Endothelial cell of umbilical vein (primary cell): ENCODE measurements at regions not wholly inside any gene's neighbourhood (a gene's known extent, or its start where the extent isn't known, plus 50 kb on each side); places are given as distances from the start of the nearest gene placed in this dataset.

Experiments
- BruUV-seq: library from RNA; stranded (reverse); fragments of 400-500 nt; replicated peaks from 2 replicates; lab custom pipeline; 2021; lab: Mats Ljungman, UMichigan
- CTCF ChIA-PET: fragments of 300-600, 350-600 bp; sonication (Branson Sonifier 250); formaldehyde crosslinking; loops from one replicate; lab custom pipeline; 2021; ENCODE audit warnings: antibody characterized with exemption, inconsistent platforms; lab: Charles Lee
- POLR2A ChIA-PET: fragments of 300-600, 350-600 bp; sonication (Branson Sonifier 250); formaldehyde crosslinking; loops from one replicate; lab custom pipeline; 2021; ENCODE audit warnings: antibody characterized with exemption, inconsistent platforms; lab: Charles Lee
- DNase-seq: peaks from one replicate; pipeline ENCODE4 v3.0.0-alpha.2; 2011; ENCODE audit warnings: low read depth, low spot score
- FAIRE-seq: peaks from 2 replicates; lab custom pipeline; 2011; peaks lifted over from hg19 to GRCh38; lab: Jason Lieb, UNC
- H2AFZ ChIP-seq: 2 replicates; pipeline ENCODE4 v1.6.0; 2012; ENCODE audit warnings: low read depth, low read length, control low read depth, inconsistent platforms
- H3K27ac ChIP-seq: 2 replicates; pipeline ENCODE4 v1.5.1; 2011; ENCODE audit warnings: low read depth, mild to moderate bottlenecking, control low read depth, low read length, moderate library complexity; ENCODE audit not compliant: insufficient read depth
- H3K27me3 ChIP-seq, 2 experiments: 2 replicates each; pipeline versions ENCODE4 v1.6.0 to v1.6.1; 2011; ENCODE audit warnings: low read length in 2 of 2, mixed read lengths in 1 of 2; ENCODE audit not compliant: control insufficient read depth in 2 of 2, insufficient read depth in 2 of 2
- H3K36me3 ChIP-seq, 2 experiments: 2 replicates in 1 of 2; 3 replicates in 1 of 2; pipeline ENCODE4 v1.5.1; 2011; ENCODE audit warnings: low read length in 2 of 2, mild to moderate bottlenecking in 1 of 2, moderate library complexity in 1 of 2; ENCODE audit not compliant: control insufficient read depth in 2 of 2, insufficient read depth in 2 of 2; ENCODE audit errors: extremely low read depth in 1 of 2
- H3K4me1 ChIP-seq: 3 replicates; pipeline ENCODE4 v1.5.1; 2011; ENCODE audit warnings: mild to moderate bottlenecking, low read length; ENCODE audit not compliant: control insufficient read depth, insufficient read depth; ENCODE audit errors: extremely low read depth
- H3K4me2 ChIP-seq: 2 replicates; pipeline ENCODE4 v1.6.1; 2011; ENCODE audit warnings: low read length, control low read depth, mixed read lengths; ENCODE audit not compliant: insufficient read depth
- H3K4me3 ChIP-seq, 3 experiments: fragments of 200-600 bp in 1 of 3; sonication (generic), shearing (Covaris generic) in 1 of 3; replicated peaks in 1 of 3; 2 replicates each; pipeline ENCODE4 v1.5.1; 2011 to 2016; ENCODE audit warnings: control low read depth in 3 of 3, low read length in 3 of 3, mild to moderate bottlenecking in 2 of 3, inconsistent platforms in 1 of 3, low read depth in 1 of 3, moderate library complexity in 1 of 3; ENCODE audit not compliant: insufficient read depth in 1 of 3
- H3K79me2 ChIP-seq: 2 replicates; pipeline ENCODE4 v1.6.0; 2012; ENCODE audit warnings: low read length, inconsistent platforms; ENCODE audit not compliant: control insufficient read depth, insufficient read depth
- H3K9ac ChIP-seq: replicated peaks from 2 replicates; pipeline ENCODE3; 2011; ENCODE audit warnings: low read length, control low read depth; ENCODE audit not compliant: insufficient read depth; ENCODE audit errors: extremely low read depth
- H3K9me1 ChIP-seq: replicated peaks from 3 replicates; pipeline ENCODE4 v1.6.0; 2011; ENCODE audit warnings: mild to moderate bottlenecking, low read length; ENCODE audit not compliant: control insufficient read depth, insufficient read depth; ENCODE audit errors: extremely low read depth
- H3K9me3 ChIP-seq: replicated peaks from 2 replicates; pipeline ENCODE4 v1.5.1; 2012; ENCODE audit warnings: low read length, inconsistent platforms; ENCODE audit not compliant: control insufficient read depth, insufficient read depth
- H4K20me1 ChIP-seq: replicated peaks from 2 replicates; pipeline ENCODE3; 2011; ENCODE audit warnings: mild to moderate bottlenecking, low read length; ENCODE audit not compliant: control insufficient read depth, insufficient read depth; ENCODE audit errors: extremely low read depth
- CTCF ChIP-seq, 2 donors: IDR thresholded peaks; 1 replicate in 1 of 2; 2 replicates in 1 of 2; pipeline ENCODE4 v1.5.1; 2011; ENCODE audit warnings: low read length in 2 of 2, mild to moderate bottlenecking in 2 of 2, moderate library complexity in 2 of 2, control low read depth in 1 of 2, inconsistent platforms in 1 of 2, low read depth in 1 of 2; ENCODE audit not compliant: insufficient read depth in 1 of 2; ENCODE audit errors: extremely low read depth in 1 of 2
- EZH2 ChIP-seq: IDR thresholded peaks from 2 replicates; pipeline ENCODE4 v1.6.1; 2012; ENCODE audit warnings: borderline replicate concordance, low read depth, mild to moderate bottlenecking, moderate library complexity, low read length, inconsistent platforms; ENCODE audit not compliant: severe bottlenecking
- FOS ChIP-seq: IDR thresholded peaks from 2 replicates; pipeline ENCODE4 v1.6.1; 2011; ENCODE audit warnings: mild to moderate bottlenecking, low read length, moderate library complexity, borderline replicate concordance; ENCODE audit not compliant: insufficient read depth
- GATA2 ChIP-seq: IDR thresholded peaks from 2 replicates; pipeline ENCODE4 v1.7.0; 2011; ENCODE audit warnings: low read depth, mild to moderate bottlenecking, moderate library complexity, mixed read lengths, low read length; ENCODE audit not compliant: insufficient read length, insufficient read depth
- JUN ChIP-seq: IDR thresholded peaks from 2 replicates; pipeline ENCODE4 v1.6.1; 2011; ENCODE audit warnings: borderline replicate concordance, low read depth; ENCODE audit not compliant: insufficient read length, insufficient read depth
- MAX ChIP-seq: IDR thresholded peaks from 2 replicates; pipeline ENCODE4 v1.6.1; 2011; ENCODE audit not compliant: insufficient read depth, insufficient read length
- MYC ChIP-seq: IDR thresholded peaks from one replicate; pipeline ENCODE4 v1.6.1; 2011; ENCODE audit warnings: mild to moderate bottlenecking, low read depth, low read length
- POLR2A ChIP-seq: IDR thresholded peaks from 2 replicates; pipeline ENCODE4 v1.6.1; 2012; ENCODE audit warnings: low read depth, mild to moderate bottlenecking, control low read depth, low read length
- POLR2AphosphoS5 ChIP-seq: IDR thresholded peaks from 2 replicates; pipeline ENCODE4 v1.6.1; 2012; ENCODE audit warnings: low read depth, mild to moderate bottlenecking, control low read depth, low read length, moderate library complexity; ENCODE audit not compliant: insufficient read depth
- dilution Hi-C: fragments of 300-500 bp; cut with MboI; formaldehyde crosslinking; loops from one replicate; pipeline ENCODE4 v1.15.0; 2019; ENCODE audit warnings: low sequenced_read_pairs; ENCODE audit not compliant: extremely low pct_ligation_motif_present
- intact Hi-C: fragments of 100-400 bp; cut with micrococcal nuclease; formaldehyde crosslinking; loops from one replicate; pipeline ENCODE4 v1.10.0; 2022

GRCh38 chr5:173755319-173755718 is 132.8 kb upstream of the CPEB4 start:
- intact Hi-C loops, result no loop called here
- Histone ChIP-seq H3K36me3 (no peaks in the 10 kb centered on the region), H3K9ac (no peak overlapping the region), H3K9me1 (no peaks in the 10 kb centered on the region), H3K9me3 (no peaks in the 10 kb centered on the region), H3K4me1 (no peaks in the 10 kb centered on the region), H3K4me2 (no peak overlapping the region), H3K27ac (no peak overlapping the region), H2AFZ (no peak overlapping the region), H3K4me3 (no peak overlapping the region), H3K27me3 (no peaks in the 10 kb centered on the region), H3K79me2 (no peaks in the 10 kb centered on the region), H4K20me1 (no peaks in the 10 kb centered on the region)
- ChIA-PET CTCF (interaction anchor here (1.3 kb wide), 1 partner anchor 9 kb away, joined by 3 read pairs; no protein-coding TSS in a partner anchor), POLR2A (interaction anchor here (0.6 kb wide), 1 partner anchor 208 kb away, joined by 3 read pairs; no protein-coding TSS in a partner anchor)
- dilution Hi-C loops, result no loop called here
- no TSS peak for BruUV-seq
- no peak for TF ChIP-seq GATA2
- TF ChIP-seq POLR2A, result no peak
- TF ChIP-seq POLR2AphosphoS5, result no peak
- TF ChIP-seq MAX, result no peak
- TF ChIP-seq FOS, result no peak
- TF ChIP-seq EZH2, result no peak
- TF ChIP-seq MYC, result no peak
- TF ChIP-seq CTCF (IDR thresholded peaks at IDR 0.05; ENCODE audit: extremely low read depth in 1 of 2, insufficient read depth in 1 of 2, low read depth in 1 of 2, low read length in 2 of 2), result no peak
- no peak for TF ChIP-seq JUN
- no peak for FAIRE-seq
- no peak for DNase-seq
